AML-193 (cell line): ENCODE measurements at regions not wholly inside any gene's neighbourhood (a gene's known extent, or its start where the extent isn't known, plus 50 kb on each side); places are given as distances from the start of the nearest gene placed in this dataset.
"Not testable (repeated sequence)": the region's sequence is repeated elsewhere in the genome, so short reads cannot be mapped to it uniquely, and the experiment has no call there.

ENCODE experiments used
- DNase-seq, 2 experiments: peaks; one replicate each; lab custom pipeline; 2025; lab: John Stamatoyannopoulos, UW

DNA sequence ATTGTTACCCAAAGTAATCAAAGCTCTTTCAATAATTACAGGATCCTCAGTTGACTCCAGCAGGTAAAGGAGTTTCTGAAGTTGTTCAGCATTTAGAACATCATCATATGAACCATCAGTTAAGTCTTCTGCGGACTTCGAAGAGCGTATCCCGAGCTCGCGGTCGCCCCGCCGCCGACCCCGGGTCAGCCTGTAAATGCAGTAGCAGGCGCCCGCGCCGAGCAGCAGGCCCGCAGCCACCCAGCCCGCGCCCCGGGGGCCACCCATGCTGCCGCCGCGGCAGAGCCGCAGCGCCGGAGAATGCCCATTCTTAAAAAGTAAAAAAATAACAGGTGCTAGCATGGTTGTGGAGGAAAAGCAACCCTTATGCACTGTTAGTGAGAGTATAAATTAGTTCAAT lies 444.5 kb downstream of the NSUN3 start:
- DNase-seq = not testable (repeated sequence)

DNA sequence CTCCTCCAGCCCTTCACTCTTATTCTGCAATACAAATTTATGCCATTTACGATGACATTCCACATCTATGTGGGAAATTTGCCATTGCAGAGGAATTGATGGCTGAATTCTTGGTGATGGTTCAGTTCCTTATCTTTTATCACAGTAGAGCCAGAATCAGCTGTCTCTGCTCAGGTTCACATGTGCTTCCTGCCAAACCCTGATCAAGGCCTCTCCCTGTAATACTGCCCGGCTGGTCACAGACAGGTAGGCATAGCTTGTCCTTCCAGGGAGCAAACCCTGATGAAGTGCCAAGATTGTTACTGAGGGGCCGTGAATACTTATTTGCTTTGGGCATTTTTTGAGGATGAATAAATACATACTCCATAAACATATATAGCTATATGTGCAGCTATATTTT lies 450.0 kb downstream of the NSUN3 start:
- no peak for DNase-seq

DNA sequence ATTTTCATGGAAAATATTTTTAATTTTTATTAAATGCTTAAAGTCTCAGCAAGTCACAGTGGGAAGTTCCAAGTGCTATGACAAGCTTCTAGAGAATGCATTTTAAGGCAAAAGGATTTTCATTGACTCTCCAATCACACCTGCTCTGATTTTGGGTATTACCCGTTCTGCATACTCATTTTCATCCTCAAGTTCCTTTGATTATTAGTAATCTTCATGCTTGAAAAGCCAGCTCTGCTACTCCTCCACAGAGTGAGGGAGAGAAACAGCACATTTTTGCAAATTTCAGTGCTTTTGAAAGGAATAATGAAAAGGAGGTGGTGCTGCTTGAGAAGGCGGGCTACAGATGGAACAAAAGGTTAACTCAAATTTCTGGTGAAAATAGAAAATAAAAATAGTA lies 450.7 kb downstream of the NSUN3 start:
- DNase-seq = no peak

DNA sequence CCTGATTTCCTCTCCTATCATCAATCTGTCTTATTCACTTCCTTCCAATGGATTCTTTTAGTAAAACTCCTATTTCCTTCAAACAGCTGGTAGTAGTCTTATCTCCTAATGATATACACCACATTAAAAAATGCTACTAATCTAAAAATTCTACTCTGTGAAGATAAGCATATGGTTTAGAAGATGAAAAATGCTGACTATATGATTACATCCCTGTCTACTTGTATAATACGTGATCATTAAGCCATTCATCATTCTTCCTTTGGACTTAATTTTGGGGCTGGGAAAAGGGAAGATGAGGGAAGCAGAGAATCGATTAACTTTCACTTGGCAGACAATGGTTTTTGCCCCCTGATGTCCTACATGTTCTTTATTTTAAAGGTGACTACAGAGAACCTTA lies 453.1 kb downstream of the NSUN3 start:
- DNase-seq = no peak

DNA sequence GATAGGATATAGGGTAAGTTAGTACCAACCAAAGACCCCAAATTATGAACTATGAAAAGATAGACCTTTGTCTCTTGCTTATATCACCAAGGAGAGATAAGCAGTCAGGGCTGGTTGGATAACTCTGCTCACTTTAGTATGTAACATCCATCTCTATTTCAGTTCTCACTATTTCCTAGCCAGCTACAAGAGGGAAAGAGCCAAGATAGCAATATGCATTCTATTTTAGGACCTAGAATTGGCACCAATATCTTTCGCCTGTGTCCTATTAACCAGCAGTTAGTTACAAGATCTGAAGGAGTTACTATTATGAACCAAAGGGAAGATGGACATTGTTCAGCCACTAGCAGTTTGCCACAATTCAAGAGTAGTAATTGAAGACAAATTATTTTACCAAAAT lies 457.5 kb downstream of the NSUN3 start:
- no peak for DNase-seq

DNA sequence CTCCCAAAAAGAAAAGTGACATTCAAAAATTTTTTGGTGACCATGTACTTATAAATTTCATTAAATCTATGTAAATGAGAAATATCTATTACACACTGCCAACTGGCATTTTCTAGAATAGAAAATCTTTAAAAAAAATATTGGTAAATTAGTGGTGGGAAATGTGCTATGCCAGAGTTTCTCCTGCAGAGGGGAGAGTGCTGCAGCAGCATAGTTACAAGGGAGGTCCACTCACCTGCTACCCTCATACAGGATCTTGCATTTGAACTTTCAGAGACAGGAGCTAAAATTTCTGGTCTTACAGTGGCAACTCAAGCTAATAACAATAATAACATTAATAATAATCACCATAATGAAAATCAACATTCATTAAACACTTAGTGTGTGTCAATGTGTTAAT lies 459.6 kb downstream of the NSUN3 start:
- DNase-seq = no peak

DNA sequence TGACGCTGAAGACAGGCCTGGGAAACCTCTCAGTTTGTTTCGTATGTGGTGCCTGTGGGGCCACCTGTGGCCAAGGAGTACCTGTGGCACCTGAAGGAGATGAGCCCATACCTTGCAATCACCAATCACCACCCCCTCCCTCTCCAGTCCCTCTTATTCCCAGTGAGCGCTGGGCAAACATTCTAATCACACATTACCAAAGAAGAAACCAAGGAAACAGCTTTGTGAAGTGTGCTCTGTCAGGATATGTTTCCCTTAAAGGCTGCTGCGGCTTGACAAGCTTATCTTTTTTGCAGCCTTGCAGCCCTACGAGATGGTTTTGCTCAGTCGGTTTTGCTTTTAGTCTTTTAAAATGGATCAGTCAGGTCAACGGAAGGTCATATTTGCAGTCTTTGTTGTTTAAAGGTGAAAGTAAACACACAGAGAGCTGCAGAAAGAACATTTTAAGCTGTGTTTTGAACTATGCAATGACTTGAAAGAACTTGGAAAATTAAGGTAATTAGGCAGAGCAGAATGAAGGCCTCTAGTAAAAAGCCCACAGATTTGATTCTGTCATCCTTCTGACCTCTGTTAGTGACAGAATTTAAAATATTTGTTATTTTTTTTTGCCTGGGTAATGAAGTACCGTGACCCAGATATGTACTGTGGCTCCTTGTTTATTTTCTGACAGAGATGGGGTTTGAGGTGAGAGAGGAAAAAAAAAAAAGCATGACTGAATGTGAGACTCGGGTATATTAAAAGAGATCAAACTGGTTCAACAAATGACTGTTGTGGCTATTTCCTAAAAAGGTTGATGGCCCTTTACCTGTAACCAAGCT lies 461.4 kb downstream of the NSUN3 start:
- DNase-seq = no peak

DNA sequence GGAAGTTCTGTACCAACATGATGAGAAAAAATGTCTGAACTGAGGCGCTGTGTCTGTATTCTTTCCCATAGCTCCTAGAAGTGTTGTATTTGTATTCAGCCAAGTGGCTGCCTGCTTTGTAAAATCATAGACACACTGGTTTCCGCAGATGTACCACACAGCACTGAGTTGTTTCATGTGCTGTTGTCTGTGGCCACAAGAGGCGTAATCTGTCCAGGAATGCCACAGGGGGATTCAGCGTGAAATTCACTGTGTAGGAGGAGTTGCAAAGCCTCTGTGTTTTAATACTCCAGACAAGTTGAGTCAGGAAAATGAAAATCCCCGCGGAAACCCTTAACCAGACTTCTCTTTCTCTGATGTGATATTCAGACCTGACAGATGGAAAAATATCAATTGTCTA lies 462.2 kb downstream of the NSUN3 start:
- no peak for DNase-seq

DNA sequence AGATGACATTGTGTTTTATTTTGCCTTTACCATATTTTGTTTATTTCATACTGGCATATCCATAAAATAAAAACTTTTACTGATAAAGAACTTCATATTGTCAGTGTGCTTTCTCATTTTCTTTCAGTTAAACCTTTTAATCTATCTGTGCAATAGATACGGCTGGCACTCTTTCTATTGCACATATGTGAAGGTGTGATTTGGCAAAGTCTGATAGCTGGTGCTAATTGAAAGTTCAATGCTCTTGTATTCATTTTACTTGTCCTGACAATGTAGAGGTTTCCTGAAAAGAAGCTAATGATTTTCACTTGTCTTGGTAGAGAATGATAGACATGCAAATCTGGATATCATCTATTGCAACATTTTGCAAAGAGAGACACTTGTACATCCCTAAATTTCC lies 467.0 kb downstream of the NSUN3 start:
- no peak for DNase-seq

DNA sequence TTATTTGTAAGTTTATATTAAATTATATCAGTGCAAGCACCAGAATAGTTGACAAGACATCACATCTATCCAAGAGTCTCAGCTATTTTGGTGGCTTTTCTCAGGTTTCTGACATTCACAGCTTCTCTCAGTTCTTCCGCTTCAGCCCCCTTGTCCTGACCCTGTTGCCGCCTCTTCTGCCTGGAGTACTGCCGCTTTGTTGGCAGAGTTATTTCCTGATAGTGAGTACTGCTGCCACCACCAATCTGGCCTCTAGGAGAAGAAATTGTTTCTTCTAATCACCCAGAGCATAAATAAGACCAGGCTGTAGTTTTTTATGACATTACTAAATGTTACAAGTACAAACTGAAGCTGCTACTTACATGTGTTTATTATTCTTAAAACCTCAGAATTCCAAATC lies 470.1 kb downstream of the NSUN3 start:
- DNase-seq = no peak

DNA sequence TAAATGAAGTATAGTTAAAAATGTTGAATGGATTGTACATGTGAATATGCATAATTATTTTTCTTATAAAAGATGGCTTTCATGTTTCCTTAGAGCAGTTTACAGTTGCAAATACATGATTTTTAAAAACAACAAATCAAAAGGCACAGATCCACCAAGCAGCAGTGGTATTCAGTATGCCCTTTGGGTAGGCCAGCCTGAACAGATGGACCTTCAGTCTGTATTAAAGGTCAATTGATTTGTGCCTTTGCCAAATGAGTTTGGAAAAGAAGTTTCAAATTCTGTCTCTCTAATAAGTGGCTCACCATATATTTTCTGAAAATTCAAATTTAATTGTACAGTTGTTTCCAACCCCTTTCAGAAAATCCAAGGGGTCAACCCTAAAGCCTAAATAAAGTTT lies 477.1 kb downstream of the NSUN3 start:
- DNase-seq = no peak

DNA sequence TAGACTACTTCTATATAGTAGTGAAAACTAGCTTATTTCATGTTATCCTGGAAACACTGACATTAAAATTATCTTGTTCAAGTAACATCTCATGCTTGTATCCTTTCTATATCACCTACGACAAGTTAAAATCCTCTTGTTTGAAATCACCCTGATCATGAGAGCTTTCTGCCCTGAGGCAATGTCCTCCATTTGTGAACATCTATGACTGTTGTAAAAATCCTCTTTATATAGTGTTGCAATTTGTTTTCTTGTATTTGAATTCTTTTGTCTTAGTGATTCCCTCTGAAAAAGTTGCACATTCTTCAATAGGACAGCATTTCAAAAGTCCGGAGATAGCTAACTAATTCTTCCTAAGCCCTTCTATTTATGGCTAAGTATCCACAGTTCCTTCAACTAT lies 480.3 kb downstream of the NSUN3 start:
- DNase-seq = no peak

DNA sequence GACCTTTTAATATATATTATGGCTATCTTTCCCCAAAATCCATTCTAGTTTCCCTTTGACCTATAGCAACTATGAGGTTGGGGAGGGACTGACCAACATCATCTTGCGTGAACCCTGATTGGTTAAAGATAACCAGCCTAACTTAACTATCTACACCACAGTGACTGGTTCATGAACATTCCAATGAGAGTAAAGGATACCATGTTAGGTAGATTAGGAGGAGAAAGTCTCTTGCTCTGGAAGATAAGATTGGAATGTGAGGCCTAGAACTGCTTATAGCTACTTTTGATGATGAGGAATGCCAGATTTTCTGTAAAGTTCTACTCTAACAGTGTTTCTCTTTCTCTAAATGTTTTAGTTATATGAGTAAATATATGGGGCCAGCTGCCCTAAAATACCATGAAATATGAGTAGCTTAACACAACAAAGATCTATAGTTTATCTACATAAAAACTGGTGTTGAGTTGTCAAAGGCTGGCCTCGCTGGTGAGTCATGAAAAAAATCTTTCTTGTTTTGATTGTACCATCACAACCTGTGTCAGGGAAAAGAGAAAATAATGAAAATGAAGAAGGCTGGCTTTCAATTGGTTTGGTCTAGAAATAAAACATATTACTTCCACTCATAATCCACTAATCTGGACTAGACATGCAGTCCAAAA lies 481.4 kb downstream of the NSUN3 start:
- DNase-seq = no peak

DNA sequence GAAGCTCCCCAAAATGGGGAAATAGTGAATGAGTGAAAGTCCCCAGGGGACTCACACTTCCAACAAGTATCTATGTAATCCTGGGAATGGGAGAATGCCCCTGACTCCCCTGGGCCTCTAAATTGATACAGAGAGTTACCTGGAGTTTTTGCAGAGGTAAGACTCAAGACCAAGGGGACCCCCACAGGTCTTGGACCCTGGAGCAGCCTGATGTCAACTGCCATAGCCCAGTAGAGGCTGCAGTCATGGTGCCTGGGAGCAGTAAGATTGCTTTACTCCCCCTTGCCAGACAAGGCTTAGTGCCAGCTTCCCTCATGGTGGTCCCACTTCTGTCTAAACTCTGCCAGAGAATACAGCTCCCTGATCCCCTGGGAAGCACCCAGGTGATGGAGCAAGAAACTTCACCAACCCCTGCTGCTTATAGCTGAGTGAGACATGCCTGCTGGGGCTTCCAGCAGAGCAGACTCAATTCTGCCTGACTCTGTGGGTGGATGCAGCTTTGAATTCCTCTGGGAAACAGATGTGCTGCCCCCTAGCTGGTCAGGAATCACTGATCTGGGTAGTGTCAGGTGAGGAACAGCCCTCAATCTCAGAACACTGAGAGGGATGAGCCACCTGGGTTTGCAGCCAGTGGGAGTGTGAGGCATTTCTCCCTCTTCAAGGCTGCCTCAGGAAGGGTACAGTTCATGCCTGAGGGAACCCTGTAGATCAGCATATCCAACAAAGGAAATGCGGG lies 485.9 kb downstream of the NSUN3 start:
- no peak for DNase-seq

DNA sequence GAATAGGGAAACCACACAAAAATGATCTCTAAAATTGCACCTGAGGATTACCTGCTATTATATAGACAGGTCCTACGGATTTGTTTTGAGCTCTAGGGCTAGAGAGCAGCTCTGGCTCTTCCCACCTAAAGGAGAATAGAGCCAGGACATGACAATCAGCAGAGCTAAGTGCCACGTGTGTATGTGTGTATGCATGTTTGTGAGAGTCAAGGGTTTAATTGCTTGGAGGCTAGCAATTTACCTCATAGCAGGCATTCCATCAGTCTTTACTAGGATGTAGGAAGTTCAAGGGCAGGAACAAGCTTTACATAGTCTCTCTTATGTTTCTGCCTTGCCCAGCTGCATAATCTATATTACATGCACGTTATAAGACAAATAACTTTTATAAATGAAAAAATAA lies 498.2 kb downstream of the NSUN3 start:
- no peak for DNase-seq

DNA sequence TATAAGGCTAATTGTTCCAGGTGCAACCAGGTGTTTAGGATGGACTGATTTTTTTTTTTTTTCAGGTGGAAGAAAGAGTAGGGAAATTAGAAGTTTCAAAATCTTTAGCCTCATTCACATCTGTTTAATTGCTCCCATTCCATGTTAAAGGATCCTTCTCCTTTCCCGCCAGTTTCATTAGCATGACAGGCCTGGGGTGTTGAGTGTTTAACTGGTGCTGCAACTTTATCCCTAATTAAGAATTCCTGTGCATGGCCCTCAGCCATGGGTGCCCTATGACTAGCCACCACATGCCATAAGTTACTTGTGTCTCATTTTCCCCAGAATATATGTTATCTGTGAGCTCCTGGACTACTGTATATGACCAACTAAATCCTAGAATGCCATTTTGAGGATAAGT lies 501.4 kb downstream of the NSUN3 start:
- no peak for DNase-seq

DNA sequence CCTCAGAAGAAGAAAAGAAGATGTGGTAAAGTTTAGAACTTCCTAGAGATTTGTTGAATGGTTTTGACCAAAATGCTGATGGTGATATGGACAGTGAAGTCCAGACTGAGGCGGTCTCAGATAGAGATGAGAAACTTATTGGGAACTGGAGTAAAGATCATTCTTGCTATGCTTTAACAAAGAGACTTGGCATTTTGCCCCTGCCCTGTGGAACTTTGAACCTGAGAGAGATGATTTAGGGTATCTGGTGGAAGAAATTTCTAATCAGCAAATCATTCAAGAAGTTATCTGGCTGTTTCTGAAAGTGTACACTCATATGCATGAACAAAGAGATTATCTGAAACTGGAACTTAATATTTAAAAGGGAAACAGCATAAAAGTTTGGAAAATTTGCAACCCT lies 505.2 kb downstream of the NSUN3 start:
- no peak for DNase-seq

DNA sequence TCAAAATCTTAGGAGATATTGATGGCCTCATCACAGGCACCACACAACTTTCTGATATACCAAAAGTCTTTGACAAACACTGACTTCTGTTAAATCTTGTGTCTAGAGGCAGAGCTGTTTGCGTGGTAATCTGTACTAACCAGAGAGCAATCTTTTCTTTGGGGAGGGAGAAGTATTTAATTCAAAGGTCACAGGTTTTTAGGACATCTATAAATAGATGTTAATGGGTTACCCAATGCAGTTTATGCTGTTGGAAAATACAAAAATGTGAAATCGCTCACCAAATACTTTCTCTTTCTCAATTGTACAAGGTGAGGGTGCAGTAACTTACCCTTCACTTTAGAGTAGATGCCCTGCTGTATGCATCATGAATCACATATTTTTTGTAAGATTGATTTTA lies 510.5 kb downstream of the NSUN3 start:
- no peak for DNase-seq

DNA sequence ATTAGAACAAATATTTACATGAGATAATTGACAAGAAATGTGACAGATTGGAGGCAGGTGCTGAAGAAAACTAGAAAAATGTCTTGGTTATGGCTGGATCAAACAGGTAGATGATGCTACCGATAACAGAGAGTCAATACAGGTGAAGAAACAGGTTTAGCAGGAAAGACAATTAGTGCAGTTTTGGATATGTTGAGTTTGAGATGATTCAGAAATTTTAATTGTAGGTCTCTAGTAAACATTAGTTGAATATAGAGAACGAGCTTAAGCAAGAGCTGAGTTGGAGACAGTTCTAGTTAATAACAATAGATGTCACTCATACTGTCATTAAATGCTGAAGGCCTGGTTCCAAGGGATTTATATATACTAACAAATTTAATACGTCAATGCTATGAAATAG lies 524.4 kb downstream of the NSUN3 start:
- no peak for DNase-seq

DNA sequence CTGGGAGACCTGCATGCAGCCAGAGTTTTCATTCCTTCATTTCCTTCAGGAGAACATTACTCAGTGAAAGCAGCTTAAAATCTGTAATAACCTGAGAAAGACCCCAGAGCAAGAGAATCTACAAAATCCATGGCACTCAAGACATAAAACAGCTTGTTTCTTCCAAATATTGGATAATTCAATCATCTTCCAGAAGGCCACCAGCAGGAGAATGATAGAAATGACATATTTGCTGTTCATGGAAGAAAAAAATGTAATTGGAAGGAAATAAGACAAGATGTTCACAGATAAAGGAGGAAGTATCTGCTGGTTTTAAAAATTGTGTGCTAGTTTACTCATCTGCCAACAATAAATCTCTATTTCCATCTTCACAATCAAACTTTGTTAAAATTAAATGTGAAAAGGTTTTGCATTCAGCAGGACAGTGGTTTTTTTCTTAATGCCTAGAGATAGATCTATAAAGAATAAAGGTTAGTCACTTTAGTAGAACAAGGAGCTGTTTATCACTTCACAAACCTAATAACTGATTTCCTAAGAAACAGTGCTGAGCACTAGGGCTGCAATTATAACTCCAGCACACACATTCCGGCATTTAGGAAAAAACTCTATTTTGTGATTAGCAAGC lies 530.8 kb downstream of the NSUN3 start:
- DNase-seq = no peak

DNA sequence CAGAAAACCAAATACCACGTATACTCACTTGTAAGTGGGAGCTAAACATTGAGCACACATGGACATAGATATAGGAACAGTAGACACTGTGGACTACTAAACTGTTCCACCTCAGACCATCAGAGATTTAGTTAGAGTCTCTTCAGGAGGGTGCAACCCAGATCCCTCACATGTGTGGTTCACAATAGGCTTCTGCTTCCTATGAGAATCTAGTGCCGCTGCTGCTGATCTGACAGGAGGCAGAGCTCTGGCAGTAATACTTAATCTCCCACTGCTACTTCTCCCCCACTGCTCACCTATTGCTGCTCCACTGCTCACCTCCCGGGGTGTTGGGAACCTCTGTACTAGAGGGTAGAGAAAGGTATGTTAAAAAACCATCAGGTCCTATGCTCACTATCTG lies 533.3 kb downstream of the NSUN3 start:
- DNase-seq = no peak

DNA sequence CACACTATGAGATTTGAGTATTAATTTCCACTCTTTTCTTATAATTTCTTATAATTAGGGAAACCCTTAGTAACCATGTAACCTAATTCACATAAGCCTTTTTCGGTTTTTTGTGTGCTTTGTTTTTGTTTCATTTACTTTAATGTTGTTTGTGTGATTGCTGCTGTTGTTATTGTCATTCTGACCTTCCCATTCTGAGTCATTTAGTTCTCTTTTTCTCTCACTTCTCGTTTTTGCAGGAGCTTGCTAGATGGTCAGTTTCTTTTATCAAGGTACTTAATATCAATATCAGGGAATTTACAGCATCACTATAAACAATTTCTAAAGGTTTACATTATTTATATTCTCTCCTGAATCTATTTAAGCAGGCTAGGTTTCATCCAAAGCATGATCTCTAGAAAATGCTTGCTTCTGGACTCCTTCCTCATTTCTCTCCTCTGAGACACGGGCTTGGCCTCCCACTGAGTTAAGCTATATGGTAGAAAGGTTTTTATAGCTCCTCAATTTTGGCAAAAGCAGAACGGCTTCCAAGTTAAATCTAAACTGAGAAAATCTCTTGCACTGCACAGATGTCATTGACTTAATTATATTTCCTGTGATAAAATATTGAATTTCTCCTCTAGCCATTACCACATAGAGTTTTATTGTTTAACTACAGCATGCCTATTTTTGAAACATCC lies 534.2 kb downstream of the NSUN3 start:
- no peak for DNase-seq
